Peyer's patch (tissue), 4 donors: ENCODE measurements at regions not wholly inside any gene's neighbourhood (a gene's known extent, or its start where the extent isn't known, plus 50 kb on each side); places are given as distances from the start of the nearest gene placed in this dataset.

Source experiments
- POLR2A ChIP-seq, 2 donors: fragments of 450-650 bp; IDR thresholded peaks; one replicate each; pipeline ENCODE4 v1.5.1; 2017; ENCODE audit warnings: antibody characterized with exemption in 2 of 2, mild to moderate bottlenecking in 2 of 2, moderate library complexity in 2 of 2
- TF ChIP-seq, protein P1 (sequence below), 6 experiments: fragments of 450-650 bp in 4 of 6; fragments of 200-600 bp in 2 of 6; sonication (generic) in 1 of 6; IDR thresholded peaks; one replicate each; pipeline ENCODE4 v1.5.1; 2017 to 2019; ENCODE audit warnings: antibody characterized with exemption in 6 of 6, mild to moderate bottlenecking in 3 of 6, moderate library complexity in 1 of 6

DNA sequence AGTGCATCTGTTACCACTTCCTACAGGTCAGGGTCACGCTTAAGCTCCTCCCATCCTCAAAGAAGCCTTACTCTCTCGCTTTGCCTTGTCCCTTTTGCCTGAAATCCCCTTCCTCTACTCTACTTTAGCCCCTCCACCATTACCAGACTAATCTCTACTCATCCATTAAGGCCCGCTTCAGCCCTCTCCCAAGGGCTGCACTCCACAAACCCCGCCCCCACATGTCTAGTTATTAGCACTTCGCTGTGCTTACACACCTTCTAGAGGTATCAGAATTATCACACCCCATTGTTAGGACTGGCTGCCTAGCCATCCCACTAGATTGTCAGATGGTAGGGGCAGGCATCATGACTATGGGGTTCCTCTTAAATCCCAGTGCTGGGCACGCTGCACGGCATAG is 565.7 kb upstream of the WWC1 start:
- TF ChIP-seq, protein P1, sequence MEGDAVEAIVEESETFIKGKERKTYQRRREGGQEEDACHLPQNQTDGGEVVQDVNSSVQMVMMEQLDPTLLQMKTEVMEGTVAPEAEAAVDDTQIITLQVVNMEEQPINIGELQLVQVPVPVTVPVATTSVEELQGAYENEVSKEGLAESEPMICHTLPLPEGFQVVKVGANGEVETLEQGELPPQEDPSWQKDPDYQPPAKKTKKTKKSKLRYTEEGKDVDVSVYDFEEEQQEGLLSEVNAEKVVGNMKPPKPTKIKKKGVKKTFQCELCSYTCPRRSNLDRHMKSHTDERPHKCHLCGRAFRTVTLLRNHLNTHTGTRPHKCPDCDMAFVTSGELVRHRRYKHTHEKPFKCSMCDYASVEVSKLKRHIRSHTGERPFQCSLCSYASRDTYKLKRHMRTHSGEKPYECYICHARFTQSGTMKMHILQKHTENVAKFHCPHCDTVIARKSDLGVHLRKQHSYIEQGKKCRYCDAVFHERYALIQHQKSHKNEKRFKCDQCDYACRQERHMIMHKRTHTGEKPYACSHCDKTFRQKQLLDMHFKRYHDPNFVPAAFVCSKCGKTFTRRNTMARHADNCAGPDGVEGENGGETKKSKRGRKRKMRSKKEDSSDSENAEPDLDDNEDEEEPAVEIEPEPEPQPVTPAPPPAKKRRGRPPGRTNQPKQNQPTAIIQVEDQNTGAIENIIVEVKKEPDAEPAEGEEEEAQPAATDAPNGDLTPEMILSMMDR (IDR thresholded peaks at IDR 0.05), result no peak
- TF ChIP-seq POLR2A (IDR thresholded peaks at IDR 0.05), result no peak
